ENCODE measurements at regions not wholly inside any gene's neighbourhood (a gene's known extent, or its start where the extent isn't known, plus 50 kb on each side); places are given as distances from the start of the nearest gene placed in this dataset.

DNA sequence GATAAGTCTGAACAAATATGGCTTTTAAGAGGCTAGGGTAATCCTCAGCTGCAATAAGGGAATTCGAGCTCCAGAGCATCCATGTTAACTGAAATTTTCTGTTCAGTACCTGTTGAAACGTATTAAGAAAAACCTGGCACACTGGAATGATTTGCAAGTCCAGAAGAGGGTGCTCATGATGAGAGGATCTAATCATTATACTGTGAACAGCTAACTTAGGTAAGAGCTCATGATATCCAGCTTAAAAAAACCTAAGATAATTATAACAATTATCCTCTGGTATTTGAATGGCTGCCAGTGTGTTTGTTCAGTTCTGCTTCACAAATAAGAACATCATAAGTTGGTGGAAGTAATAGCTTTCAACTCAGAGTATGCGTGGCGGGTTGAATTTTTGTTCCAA lies 1118.3 kb upstream of the DDX18 start:
- no peak for TF ChIP-seq POLR2A (IDR thresholded peaks at IDR 0.05)
- TF ChIP-seq, protein P1, sequence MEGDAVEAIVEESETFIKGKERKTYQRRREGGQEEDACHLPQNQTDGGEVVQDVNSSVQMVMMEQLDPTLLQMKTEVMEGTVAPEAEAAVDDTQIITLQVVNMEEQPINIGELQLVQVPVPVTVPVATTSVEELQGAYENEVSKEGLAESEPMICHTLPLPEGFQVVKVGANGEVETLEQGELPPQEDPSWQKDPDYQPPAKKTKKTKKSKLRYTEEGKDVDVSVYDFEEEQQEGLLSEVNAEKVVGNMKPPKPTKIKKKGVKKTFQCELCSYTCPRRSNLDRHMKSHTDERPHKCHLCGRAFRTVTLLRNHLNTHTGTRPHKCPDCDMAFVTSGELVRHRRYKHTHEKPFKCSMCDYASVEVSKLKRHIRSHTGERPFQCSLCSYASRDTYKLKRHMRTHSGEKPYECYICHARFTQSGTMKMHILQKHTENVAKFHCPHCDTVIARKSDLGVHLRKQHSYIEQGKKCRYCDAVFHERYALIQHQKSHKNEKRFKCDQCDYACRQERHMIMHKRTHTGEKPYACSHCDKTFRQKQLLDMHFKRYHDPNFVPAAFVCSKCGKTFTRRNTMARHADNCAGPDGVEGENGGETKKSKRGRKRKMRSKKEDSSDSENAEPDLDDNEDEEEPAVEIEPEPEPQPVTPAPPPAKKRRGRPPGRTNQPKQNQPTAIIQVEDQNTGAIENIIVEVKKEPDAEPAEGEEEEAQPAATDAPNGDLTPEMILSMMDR (IDR thresholded peaks at IDR 0.05), result no peak
- no peak for TF ChIP-seq POLR2AphosphoS5 (IDR thresholded peaks at IDR 0.05)
- no peak for TF ChIP-seq EP300 (IDR thresholded peaks at IDR 0.05)

Data from gastroesophageal sphincter (tissue), 3 donors.